ENCODE measurements at regions not wholly inside any gene's neighbourhood (a gene's known extent, or its start where the extent isn't known, plus 50 kb on each side); places are given as distances from the start of the nearest gene placed in this dataset.
"Not testable (repeated sequence)": the region's sequence is repeated elsewhere in the genome, so short reads cannot be mapped to it uniquely, and the experiment has no call there.

DNA sequence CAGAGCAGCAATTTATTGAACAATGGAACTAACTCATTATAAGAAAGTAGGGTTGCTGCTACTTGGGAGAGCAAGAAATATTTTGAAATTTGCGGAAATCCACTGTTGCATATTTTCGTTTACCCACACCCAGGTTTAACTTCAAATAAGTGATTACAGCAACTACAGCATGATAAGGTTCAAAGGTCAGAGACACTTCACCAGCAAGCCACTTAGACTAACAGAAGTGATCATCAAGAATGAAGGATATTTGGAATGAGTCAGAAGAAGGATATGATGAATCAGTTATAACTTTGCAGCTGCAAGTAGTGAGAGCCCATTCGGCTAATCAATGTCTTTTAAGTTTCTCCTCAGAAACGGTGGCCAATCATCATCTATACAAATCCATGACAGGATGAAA, 199.3 kb downstream of the TMA16 start:
- DNase-seq (ENCODE audit: low spot score) = peak; percentile 7

DNA sequence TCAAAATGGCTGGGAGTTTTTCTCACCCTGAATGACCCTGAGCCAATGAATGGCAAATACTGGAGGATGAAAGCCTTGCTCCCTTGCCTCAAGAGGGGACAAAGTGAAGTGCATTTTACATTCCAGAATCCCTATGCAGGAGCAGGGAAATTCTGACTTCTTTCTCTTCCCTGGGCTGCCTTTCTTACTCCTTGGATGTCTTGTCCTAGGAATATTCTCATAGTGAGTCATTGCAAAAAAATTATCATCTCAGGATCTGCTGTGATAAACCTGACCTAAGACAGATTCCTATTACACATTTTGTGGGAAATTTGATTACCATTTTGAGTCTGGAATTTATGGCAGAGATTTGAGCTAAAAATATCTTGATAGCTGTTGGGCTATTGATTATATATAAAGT, 199.9 kb downstream of the TMA16 start:
- no peak for DNase-seq (ENCODE audit: low spot score)

DNA sequence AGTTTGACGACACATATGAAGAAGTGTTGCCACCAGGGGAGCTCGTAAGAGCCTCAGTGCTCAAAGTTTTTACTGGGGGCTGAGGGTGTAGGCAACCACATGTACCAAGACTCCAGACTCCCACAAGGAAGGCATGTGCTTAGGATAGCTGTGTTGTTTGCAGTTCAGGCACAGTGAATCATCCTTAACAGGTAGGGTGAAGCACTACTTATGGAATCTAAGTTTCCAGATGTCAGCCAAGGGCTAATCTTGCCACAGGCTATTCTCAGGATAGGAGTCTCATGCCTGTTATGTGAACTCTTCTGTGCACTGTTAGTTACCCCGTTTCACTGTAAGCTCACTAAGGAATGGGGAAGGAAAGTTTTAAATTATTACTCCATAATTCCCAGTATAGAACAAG, 202.6 kb downstream of the TMA16 start:
- DNase-seq (ENCODE audit: low spot score) = no peak

DNA sequence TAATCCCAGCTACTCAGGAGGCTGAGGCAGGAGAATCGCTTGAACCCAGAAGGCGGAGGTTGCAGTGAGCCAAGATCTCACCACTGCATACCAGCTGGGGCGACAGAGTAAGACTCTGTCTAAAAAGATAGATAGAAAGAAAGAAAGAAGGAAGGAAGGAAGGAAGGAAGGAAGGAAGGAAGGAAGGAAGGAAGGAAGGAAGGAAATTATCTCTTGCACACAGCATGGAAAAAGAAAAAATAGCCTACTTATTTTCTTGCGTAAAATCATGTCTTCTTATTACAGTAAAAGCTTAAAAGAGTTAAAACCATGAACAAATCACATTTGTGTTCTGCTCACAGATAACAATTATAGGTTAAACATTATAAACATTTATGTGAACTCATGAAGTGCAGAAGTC, 205.9 kb downstream of the TMA16 start:
- not testable (repeated sequence) for DNase-seq (ENCODE audit: low spot score)

GRCh38 chr4:163701916-163702315, 207.4 kb downstream of the TMA16 start:
- peak; percentile 7 for DNase-seq (ENCODE audit: low spot score)

GRCh38 chr4:163702736-163703135, 208.2 kb downstream of the TMA16 start:
- no peak for DNase-seq (ENCODE audit: low spot score)

DNA sequence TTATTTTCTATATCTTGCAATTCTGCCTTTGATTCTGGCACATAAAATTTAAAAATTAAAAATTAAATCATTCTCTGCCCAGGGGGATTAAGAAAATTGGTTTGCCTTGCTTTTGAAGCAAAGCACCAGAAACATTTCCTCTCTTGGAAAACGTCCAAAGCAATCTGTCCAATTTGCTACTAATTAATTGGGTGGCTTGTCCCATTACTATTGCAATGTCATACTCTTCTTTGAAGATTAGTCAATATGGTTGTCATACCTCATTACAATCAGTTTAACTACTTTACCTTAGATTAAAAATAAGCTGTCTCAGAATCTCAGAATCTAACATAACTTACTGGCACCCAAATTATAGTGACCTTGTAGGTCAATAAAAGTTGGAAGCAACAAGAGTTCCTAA, 208.8 kb downstream of the TMA16 start:
- DNase-seq (ENCODE audit: low spot score) = no peak

DNA sequence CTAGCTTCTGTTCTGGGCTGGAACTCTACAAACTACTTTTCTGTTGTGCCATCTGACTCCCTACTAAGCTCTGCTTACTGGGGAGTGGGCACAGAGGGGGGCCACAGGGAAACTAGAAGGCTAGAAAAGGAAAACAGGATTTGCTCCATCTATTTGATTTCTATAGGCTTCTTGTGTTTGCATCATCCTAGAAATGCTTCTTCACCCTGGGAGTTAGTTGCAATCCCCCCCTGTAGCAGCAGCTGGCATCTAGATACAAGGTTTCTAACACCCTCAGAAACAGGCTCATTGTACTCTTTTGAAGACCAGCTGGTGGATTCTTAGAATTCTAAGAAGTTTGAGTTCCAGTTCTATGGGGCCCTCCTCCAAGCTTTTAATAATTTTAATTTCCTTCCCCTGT, 213.4 kb downstream of the TMA16 start:
- no peak for DNase-seq (ENCODE audit: low spot score)

DNA sequence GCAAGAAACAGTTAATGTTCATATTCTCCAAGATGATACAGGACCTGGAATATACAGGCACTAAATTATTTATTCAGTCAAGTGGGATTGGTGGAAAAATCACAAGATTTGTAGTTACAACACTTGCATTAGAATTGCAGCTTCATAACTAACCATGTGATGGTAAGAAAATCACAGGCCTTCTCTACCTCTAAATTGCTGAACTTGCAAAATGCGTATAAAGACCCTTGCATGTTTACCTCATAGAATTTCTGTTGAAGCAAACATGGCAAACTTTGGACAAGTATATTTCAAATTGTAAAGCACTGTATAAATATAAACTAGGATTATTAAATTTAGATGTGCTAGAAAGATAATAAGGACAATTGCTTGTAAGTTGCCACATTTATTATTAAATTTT, 215.1 kb downstream of the TMA16 start:
- DNase-seq (ENCODE audit: low spot score) = no peak

GRCh38 chr4:163710158-163710557, 215.7 kb downstream of the TMA16 start:
- DNase-seq (ENCODE audit: low spot score) = no peak

GRCh38 chr4:163724495-163724894, 230.0 kb downstream of the TMA16 start:
- not testable (repeated sequence) for DNase-seq (ENCODE audit: low spot score)

GRCh38 chr4:163726641-163727040, 232.2 kb downstream of the TMA16 start:
- DNase-seq (ENCODE audit: low spot score) = no peak

- no peak for DNase-seq (ENCODE audit: low spot score)
These were observed 236.6 kb downstream of the TMA16 start for GRCh38 chr4:163731071-163731470.

GRCh38 chr4:163732473-163732872, 238.0 kb downstream of the TMA16 start:
- no peak for DNase-seq (ENCODE audit: low spot score)

GRCh38 chr4:163736876-163737275, 242.4 kb downstream of the TMA16 start:
- DNase-seq (ENCODE audit: low spot score) = no peak

GRCh38 chr4:163737846-163738245, 243.4 kb downstream of the TMA16 start:
- not testable (repeated sequence) for DNase-seq (ENCODE audit: low spot score)

DNA sequence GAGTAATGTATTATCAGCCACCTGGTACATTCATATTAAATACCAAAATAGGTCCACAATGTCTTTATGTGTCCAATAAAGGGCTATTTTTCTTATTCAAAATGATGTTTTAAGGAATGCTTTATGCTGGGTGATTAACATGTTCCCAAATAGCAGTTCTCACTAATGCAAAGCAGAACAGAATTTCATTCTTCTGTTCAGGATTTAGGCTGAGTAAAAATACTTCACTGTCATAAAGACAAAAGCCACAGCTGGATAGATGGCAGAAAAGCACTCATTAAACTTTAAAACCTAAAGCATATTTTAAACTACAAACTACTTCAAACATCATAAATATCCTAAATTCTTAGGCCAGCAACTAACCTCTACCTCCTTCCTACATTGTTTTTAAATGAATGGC, 244.0 kb downstream of the TMA16 start:
- DNase-seq (ENCODE audit: low spot score) = no peak

GRCh38 chr4:163744861-163745260, 250.4 kb downstream of the TMA16 start:
- no peak for DNase-seq (ENCODE audit: low spot score)

- no peak for DNase-seq (ENCODE audit: low spot score)
These were observed 252.8 kb downstream of the TMA16 start for GRCh38 chr4:163747293-163747692.

- no peak for DNase-seq (ENCODE audit: low spot score)
These were observed 253.4 kb downstream of the TMA16 start for GRCh38 chr4:163747886-163748285.

- DNase-seq (ENCODE audit: low spot score) = peak; percentile 2
These were observed 254.0 kb downstream of the TMA16 start for GRCh38 chr4:163748449-163748848.

DNA sequence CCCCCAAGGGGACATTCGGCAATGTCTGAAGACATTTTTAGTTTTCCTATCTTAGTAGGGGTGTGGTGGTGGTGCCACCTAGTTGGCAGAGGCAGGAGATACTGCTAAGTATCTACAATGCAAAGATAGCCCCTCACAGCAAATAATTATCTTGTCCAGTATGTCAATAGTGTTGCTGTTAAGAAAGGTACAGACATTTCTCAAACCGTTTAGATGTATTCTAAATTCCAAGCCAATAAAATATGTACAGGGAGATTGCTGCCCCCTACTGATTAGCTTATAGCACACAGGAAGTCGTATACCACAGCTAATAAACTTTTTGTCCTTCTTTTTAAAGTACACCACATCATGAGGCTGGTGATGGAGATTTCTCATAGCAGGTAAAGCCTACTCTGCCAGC, 260.5 kb downstream of the TMA16 start:
- DNase-seq (ENCODE audit: low spot score) = peak; percentile 3

- no peak for DNase-seq (ENCODE audit: low spot score)
These were observed 262.7 kb downstream of the TMA16 start for GRCh38 chr4:163757219-163757618.

DNA sequence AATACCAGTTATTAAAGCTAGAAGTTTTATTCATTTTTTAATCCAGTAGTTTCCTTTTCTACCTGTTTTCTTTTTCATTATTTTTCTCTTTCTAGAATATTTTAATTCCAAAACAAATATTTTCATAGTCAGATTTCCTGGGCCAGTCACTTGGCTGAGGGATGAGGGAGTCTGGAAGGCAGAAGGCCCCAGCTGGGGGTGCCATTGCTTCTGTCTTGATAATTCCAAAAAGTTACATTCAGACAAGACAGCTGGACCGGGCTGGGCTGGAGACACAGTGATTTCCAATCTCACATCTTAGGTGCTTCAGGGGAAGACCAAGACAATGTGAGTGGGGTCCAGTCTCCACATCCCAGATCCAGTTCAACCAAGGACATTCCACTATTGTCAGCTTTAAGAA, 263.5 kb downstream of the TMA16 start:
- no peak for DNase-seq (ENCODE audit: low spot score)

- no peak for DNase-seq (ENCODE audit: low spot score)
These were observed 268.3 kb downstream of the TMA16 start for GRCh38 chr4:163762741-163763140.

Data from AG08396 (cell line).